HEK293 (cell line): ENCODE measurements at regions not wholly inside any gene's neighbourhood (a gene's known extent, or its start where the extent isn't known, plus 50 kb on each side); places are given as distances from the start of the nearest gene placed in this dataset.

Source experiments
- CTCF ChIA-PET: fragments of 350-600 bp; formaldehyde crosslinking; extraction: SDS; loops from one replicate; lab custom pipeline; 2021; ENCODE audit warnings: antibody characterized with exemption; lab: Yijun Ruan, JAX
- POLR2A ChIA-PET: fragments of 300-600 bp; formaldehyde crosslinking; extraction: SDS; loops from one replicate; lab custom pipeline; 2020; ENCODE audit warnings: antibody characterized with exemption, inconsistent platforms; lab: Yijun Ruan, JAX
- H3K27ac ChIP-seq: fragments of 200-500 bp; sonication (Bioruptor generic); 2 replicates; pipeline ENCODE4 v1.5.1; 2014; ENCODE audit warnings: low read depth, low read length, control low read depth, inconsistent platforms; ENCODE audit errors: extremely low read depth
- H3K36me3 ChIP-seq, 2 experiments: fragments of 200-500 bp in 1 of 2; sonication (Bioruptor generic) in 1 of 2; 1 replicate in 1 of 2; 2 replicates in 1 of 2; pipeline ENCODE4 v1.5.1; 2014 to 2017; ENCODE audit warnings: inconsistent platforms in 2 of 2, low read length in 2 of 2; ENCODE audit not compliant: control insufficient read depth in 2 of 2, insufficient read depth in 1 of 2
- H3K4me1 ChIP-seq: fragments of 200-500 bp; sonication (Bioruptor generic); 2 replicates; pipeline ENCODE4 v1.5.1; 2014; ENCODE audit warnings: mild to moderate bottlenecking, low read length, inconsistent platforms; ENCODE audit not compliant: control insufficient read depth, insufficient read depth
- H3K4me3 ChIP-seq: 2 replicates; pipeline ENCODE4 v1.5.1; 2011; ENCODE audit warnings: low read depth, mild to moderate bottlenecking, control low read depth, low read length, moderate library complexity
- H3K9me3 ChIP-seq: fragments of 200-500 bp; sonication (Bioruptor generic); 2 replicates; pipeline ENCODE4 v1.5.1; 2014; ENCODE audit warnings: low read depth, low read length, inconsistent platforms; ENCODE audit not compliant: control insufficient read depth, insufficient read depth
- BCL11A ChIP-seq: fragments of 450-650 bp; formaldehyde crosslinking; IDR thresholded peaks from 2 replicates; pipeline ENCODE4 v1.5.1; 2016; ENCODE audit warnings: low read depth, missing biosample characterization, missing genetic modification characterization
- EGR2 ChIP-seq: fragments of 450-650 bp; formaldehyde crosslinking; IDR thresholded peaks from 2 replicates; pipeline ENCODE4 v1.5.1; 2016; ENCODE audit warnings: low read depth, missing biosample characterization, missing genetic modification characterization
- INSM2 ChIP-seq: fragments of 450-650 bp; formaldehyde crosslinking; IDR thresholded peaks from 2 replicates; pipeline ENCODE4 v1.5.1; 2016; ENCODE audit warnings: missing biosample characterization, missing genetic modification characterization
- YY1 ChIP-seq: fragments of 450-650 bp; formaldehyde crosslinking; IDR thresholded peaks from 2 replicates; pipeline ENCODE4 v1.5.1; 2018; ENCODE audit warnings: missing biosample characterization, missing genetic modification characterization
- ZBTB10 ChIP-seq: fragments of 450-650 bp; formaldehyde crosslinking; IDR thresholded peaks from 2 replicates; pipeline ENCODE4 v1.5.1; 2016; ENCODE audit warnings: missing biosample characterization, missing genetic modification characterization
- ZNF18 ChIP-seq: fragments of 450-650 bp; formaldehyde crosslinking; IDR thresholded peaks from 2 replicates; pipeline ENCODE4 v1.5.1; 2016; ENCODE audit warnings: missing biosample characterization, missing genetic modification characterization
- ZNF223 ChIP-seq: fragments of 450-650 bp; formaldehyde crosslinking; IDR thresholded peaks from 2 replicates; pipeline ENCODE4 v1.5.1; 2016; ENCODE audit warnings: missing biosample characterization, missing genetic modification characterization
- ZNF266 ChIP-seq: fragments of 450-650 bp; formaldehyde crosslinking; IDR thresholded peaks from 2 replicates; pipeline ENCODE4 v1.5.1; 2016; ENCODE audit warnings: missing biosample characterization, missing genetic modification characterization, low read depth
- ZNF302 ChIP-seq: fragments of 450-650 bp; formaldehyde crosslinking; IDR thresholded peaks from 2 replicates; pipeline ENCODE4 v1.5.1; 2016; ENCODE audit warnings: missing biosample characterization, missing genetic modification characterization, low read depth
- ZNF354C ChIP-seq: fragments of 450-650 bp; formaldehyde crosslinking; IDR thresholded peaks from 2 replicates; pipeline ENCODE4 v1.5.1; 2016; ENCODE audit warnings: missing biosample characterization, missing genetic modification characterization, low read depth, borderline replicate concordance
- ZNF398 ChIP-seq: fragments of 450-650 bp; formaldehyde crosslinking; IDR thresholded peaks from 2 replicates; pipeline ENCODE4 v1.5.1; 2017; ENCODE audit warnings: missing biosample characterization, missing genetic modification characterization
- ZNF426 ChIP-seq: fragments of 450-650 bp; formaldehyde crosslinking; IDR thresholded peaks from 2 replicates; pipeline ENCODE4 v1.5.1; 2017; ENCODE audit warnings: missing biosample characterization, missing genetic modification characterization, mild to moderate bottlenecking, inconsistent platforms, moderate library complexity
- ZNF518A ChIP-seq: fragments of 450-650 bp; formaldehyde crosslinking; conservative IDR thresholded peaks from 2 replicates; pipeline ENCODE4 v1.5.1; 2016; ENCODE audit warnings: low read depth, missing biosample characterization, missing genetic modification characterization
- ZNF521 ChIP-seq: fragments of 450-650 bp; formaldehyde crosslinking; IDR thresholded peaks from 2 replicates; pipeline ENCODE4 v1.5.1; 2017; ENCODE audit warnings: missing biosample characterization, mild to moderate bottlenecking, missing genetic modification characterization
- ZNF560 ChIP-seq: fragments of 450-650 bp; formaldehyde crosslinking; IDR thresholded peaks from 2 replicates; pipeline ENCODE4 v1.5.1; 2017; ENCODE audit warnings: missing biosample characterization, missing genetic modification characterization, borderline replicate concordance
- ZNF776 ChIP-seq: fragments of 450-650 bp; formaldehyde crosslinking; IDR thresholded peaks from 2 replicates; pipeline ENCODE4 v1.5.0; 2017; ENCODE audit warnings: missing biosample characterization, missing genetic modification characterization, borderline replicate concordance
- TF ChIP-seq, protein P1 (sequence below): fragments of 450-650 bp; formaldehyde crosslinking; IDR thresholded peaks from 2 replicates; pipeline ENCODE4 v1.5.1; 2016; ENCODE audit warnings: missing biosample characterization, missing genetic modification characterization, borderline replicate concordance

- TF ChIP-seq ZNF18 (no peak), INSM2 (tag by site-specific recombination) (no peak), EGR2 (tag by site-specific recombination) (no peak), ZNF518A (tag by site-specific recombination) (no peak), YY1 (tag by site-specific recombination) (no peak)
These were observed 348.9 kb downstream of the PTPRU start (continued) for GRCh38 chr1:29585201-29585600.

- Histone ChIP-seq H3K9me3 (no peaks in the 10 kb centered on the region), H3K27ac (no peak overlapping the region), H3K36me3 (no peaks in the 10 kb centered on the region), H3K4me1 (no peaks in the 10 kb centered on the region), H3K4me3 (no peak overlapping the region)
- CTCF ChIA-PET: no interaction called here
- POLR2A ChIA-PET: no interaction called here
- no peak for TF ChIP-seq ZNF398 (tag by site-specific recombination)
- TF ChIP-seq ZNF223 (tag by site-specific recombination): no peak
- no peak for TF ChIP-seq ZNF302 (tag by site-specific recombination)
- TF ChIP-seq ZBTB10 (tag by site-specific recombination): no peak
- no peak for TF ChIP-seq ZNF521 (tag by site-specific recombination)
- no peak for TF ChIP-seq ZNF354C (tag by site-specific recombination)
- no peak for TF ChIP-seq ZNF426 (tag by site-specific recombination)
- no peak for TF ChIP-seq ZNF776 (tag by site-specific recombination)
- no peak for TF ChIP-seq ZNF560 (tag by site-specific recombination)
- TF ChIP-seq, protein P1, sequence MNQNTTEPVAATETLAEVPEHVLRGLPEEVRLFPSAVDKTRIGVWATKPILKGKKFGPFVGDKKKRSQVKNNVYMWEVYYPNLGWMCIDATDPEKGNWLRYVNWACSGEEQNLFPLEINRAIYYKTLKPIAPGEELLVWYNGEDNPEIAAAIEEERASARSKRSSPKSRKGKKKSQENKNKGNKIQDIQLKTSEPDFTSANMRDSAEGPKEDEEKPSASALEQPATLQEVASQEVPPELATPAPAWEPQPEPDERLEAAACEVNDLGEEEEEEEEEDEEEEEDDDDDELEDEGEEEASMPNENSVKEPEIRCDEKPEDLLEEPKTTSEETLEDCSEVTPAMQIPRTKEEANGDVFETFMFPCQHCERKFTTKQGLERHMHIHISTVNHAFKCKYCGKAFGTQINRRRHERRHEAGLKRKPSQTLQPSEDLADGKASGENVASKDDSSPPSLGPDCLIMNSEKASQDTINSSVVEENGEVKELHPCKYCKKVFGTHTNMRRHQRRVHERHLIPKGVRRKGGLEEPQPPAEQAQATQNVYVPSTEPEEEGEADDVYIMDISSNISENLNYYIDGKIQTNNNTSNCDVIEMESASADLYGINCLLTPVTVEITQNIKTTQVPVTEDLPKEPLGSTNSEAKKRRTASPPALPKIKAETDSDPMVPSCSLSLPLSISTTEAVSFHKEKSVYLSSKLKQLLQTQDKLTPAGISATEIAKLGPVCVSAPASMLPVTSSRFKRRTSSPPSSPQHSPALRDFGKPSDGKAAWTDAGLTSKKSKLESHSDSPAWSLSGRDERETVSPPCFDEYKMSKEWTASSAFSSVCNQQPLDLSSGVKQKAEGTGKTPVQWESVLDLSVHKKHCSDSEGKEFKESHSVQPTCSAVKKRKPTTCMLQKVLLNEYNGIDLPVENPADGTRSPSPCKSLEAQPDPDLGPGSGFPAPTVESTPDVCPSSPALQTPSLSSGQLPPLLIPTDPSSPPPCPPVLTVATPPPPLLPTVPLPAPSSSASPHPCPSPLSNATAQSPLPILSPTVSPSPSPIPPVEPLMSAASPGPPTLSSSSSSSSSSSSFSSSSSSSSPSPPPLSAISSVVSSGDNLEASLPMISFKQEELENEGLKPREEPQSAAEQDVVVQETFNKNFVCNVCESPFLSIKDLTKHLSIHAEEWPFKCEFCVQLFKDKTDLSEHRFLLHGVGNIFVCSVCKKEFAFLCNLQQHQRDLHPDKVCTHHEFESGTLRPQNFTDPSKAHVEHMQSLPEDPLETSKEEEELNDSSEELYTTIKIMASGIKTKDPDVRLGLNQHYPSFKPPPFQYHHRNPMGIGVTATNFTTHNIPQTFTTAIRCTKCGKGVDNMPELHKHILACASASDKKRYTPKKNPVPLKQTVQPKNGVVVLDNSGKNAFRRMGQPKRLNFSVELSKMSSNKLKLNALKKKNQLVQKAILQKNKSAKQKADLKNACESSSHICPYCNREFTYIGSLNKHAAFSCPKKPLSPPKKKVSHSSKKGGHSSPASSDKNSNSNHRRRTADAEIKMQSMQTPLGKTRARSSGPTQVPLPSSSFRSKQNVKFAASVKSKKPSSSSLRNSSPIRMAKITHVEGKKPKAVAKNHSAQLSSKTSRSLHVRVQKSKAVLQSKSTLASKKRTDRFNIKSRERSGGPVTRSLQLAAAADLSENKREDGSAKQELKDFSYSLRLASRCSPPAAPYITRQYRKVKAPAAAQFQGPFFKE (tag by site-specific recombination): no peak
- no peak for TF ChIP-seq BCL11A (tag by site-specific recombination)
- TF ChIP-seq ZNF266: no peak
These were observed 348.5 kb downstream of the PTPRU start for GRCh38 chr1:29584776-29585175.
